ENCODE measurements at regions not wholly inside any gene's neighbourhood (a gene's known extent, or its start where the extent isn't known, plus 50 kb on each side); places are given as distances from the start of the nearest gene placed in this dataset.

GRCh38 chr12:126518596-126519200, 1453.5 kb downstream of the AACS start:
- Histone ChIP-seq H3K36me3 (ENCODE audit: control insufficient read depth in 3 of 3, insufficient read depth in 3 of 3, low read length in 3 of 3) (no peaks in the 10 kb centered on the region), H3K9ac (ENCODE audit: low read depth in 1 of 3, low read length in 3 of 3) (no peak overlapping the region), H3K27ac (ENCODE audit: low read depth, low read length) (no peak overlapping the region), H3K27me3 (ENCODE audit: control insufficient read depth in 3 of 3, insufficient read depth in 3 of 3, low read length in 3 of 3) (no peaks in the 10 kb centered on the region), H3K4me1 (ENCODE audit: control insufficient read depth in 3 of 3, insufficient read depth in 3 of 3, low read length in 3 of 3) (no peaks in the 10 kb centered on the region), H3K9me3 (ENCODE audit: control insufficient read depth in 3 of 3, low read length in 3 of 3) (no peaks in the 10 kb centered on the region), H3K4me3 (ENCODE audit: low read length in 3 of 3) (no peak overlapping the region)

GRCh38 chr12:126519833-126520232, 1454.6 kb downstream of the AACS start:
- Histone ChIP-seq H3K9ac (ENCODE audit: low read depth in 1 of 3, low read length in 3 of 3) (no peak overlapping the region), H3K27me3 (ENCODE audit: control insufficient read depth in 3 of 3, insufficient read depth in 3 of 3, low read length in 3 of 3) (no peaks in the 10 kb centered on the region), H3K4me1 (ENCODE audit: control insufficient read depth in 3 of 3, insufficient read depth in 3 of 3, low read length in 3 of 3) (no peaks in the 10 kb centered on the region), H3K36me3 (ENCODE audit: control insufficient read depth in 3 of 3, insufficient read depth in 3 of 3, low read length in 3 of 3) (no peaks in the 10 kb centered on the region), H3K27ac (ENCODE audit: low read depth, low read length) (no peak overlapping the region), H3K9me3 (ENCODE audit: control insufficient read depth in 3 of 3, low read length in 3 of 3) (no peaks in the 10 kb centered on the region), H3K4me3 (ENCODE audit: low read length in 3 of 3) (no peak overlapping the region)

GRCh38 chr12:126523891-126524290, 1458.7 kb downstream of the AACS start:
- Histone ChIP-seq H3K4me1 (ENCODE audit: control insufficient read depth in 3 of 3, insufficient read depth in 3 of 3, low read length in 3 of 3) (no peaks in the 10 kb centered on the region), H3K27ac (ENCODE audit: low read depth, low read length) (no peak overlapping the region), H3K9ac (ENCODE audit: low read depth in 1 of 3, low read length in 3 of 3) (no peak overlapping the region), H3K4me3 (ENCODE audit: low read length in 3 of 3) (no peak overlapping the region), H3K9me3 (ENCODE audit: control insufficient read depth in 3 of 3, low read length in 3 of 3) (no peaks in the 10 kb centered on the region), H3K27me3 (ENCODE audit: control insufficient read depth in 3 of 3, insufficient read depth in 3 of 3, low read length in 3 of 3) (no peaks in the 10 kb centered on the region), H3K36me3 (ENCODE audit: control insufficient read depth in 3 of 3, insufficient read depth in 3 of 3, low read length in 3 of 3) (no peaks in the 10 kb centered on the region)

- Histone ChIP-seq H3K9me3 (ENCODE audit: control insufficient read depth in 3 of 3, low read length in 3 of 3) (no peaks in the 10 kb centered on the region), H3K27ac (ENCODE audit: low read depth, low read length) (no peak overlapping the region), H3K27me3 (ENCODE audit: control insufficient read depth in 3 of 3, insufficient read depth in 3 of 3, low read length in 3 of 3) (no peaks in the 10 kb centered on the region), H3K36me3 (ENCODE audit: control insufficient read depth in 3 of 3, insufficient read depth in 3 of 3, low read length in 3 of 3) (no peaks in the 10 kb centered on the region), H3K4me3 (ENCODE audit: low read length in 3 of 3) (no peak overlapping the region), H3K4me1 (ENCODE audit: control insufficient read depth in 3 of 3, insufficient read depth in 3 of 3, low read length in 3 of 3) (no peaks in the 10 kb centered on the region), H3K9ac (ENCODE audit: low read depth in 1 of 3, low read length in 3 of 3) (no peak overlapping the region)
Measured at GRCh38 chr12:126534495-126534894, 1469.3 kb downstream of the AACS start.

GRCh38 chr12:126534942-126535341, 1469.7 kb downstream of the AACS start:
- Histone ChIP-seq H3K36me3 (ENCODE audit: control insufficient read depth in 3 of 3, insufficient read depth in 3 of 3, low read length in 3 of 3) (no peaks in the 10 kb centered on the region), H3K27ac (ENCODE audit: low read depth, low read length) (no peak overlapping the region), H3K9ac (ENCODE audit: low read depth in 1 of 3, low read length in 3 of 3) (no peak overlapping the region), H3K27me3 (ENCODE audit: control insufficient read depth in 3 of 3, insufficient read depth in 3 of 3, low read length in 3 of 3) (no peaks in the 10 kb centered on the region), H3K4me1 (ENCODE audit: control insufficient read depth in 3 of 3, insufficient read depth in 3 of 3, low read length in 3 of 3) (no peaks in the 10 kb centered on the region), H3K4me3 (ENCODE audit: low read length in 3 of 3) (no peak overlapping the region), H3K9me3 (ENCODE audit: control insufficient read depth in 3 of 3, low read length in 3 of 3) (no peaks in the 10 kb centered on the region)

- no peak overlapping the region for H3K9ac ChIP-seq (ENCODE audit: low read depth in 1 of 3, low read length in 3 of 3)
- no peak overlapping the region for H3K27ac ChIP-seq (ENCODE audit: low read depth, low read length)
- H3K4me1 ChIP-seq (ENCODE audit: control insufficient read depth in 3 of 3, insufficient read depth in 3 of 3, low read length in 3 of 3): no peaks in the 10 kb centered on the region
- no peaks in the 10 kb centered on the region for H3K36me3 ChIP-seq (ENCODE audit: control insufficient read depth in 3 of 3, insufficient read depth in 3 of 3, low read length in 3 of 3)
- H3K9me3 ChIP-seq (ENCODE audit: control insufficient read depth in 3 of 3, low read length in 3 of 3): no peaks in the 10 kb centered on the region
- no peaks in the 10 kb centered on the region for H3K27me3 ChIP-seq (ENCODE audit: control insufficient read depth in 3 of 3, insufficient read depth in 3 of 3, low read length in 3 of 3)
- no peak overlapping the region for H3K4me3 ChIP-seq (ENCODE audit: low read length in 3 of 3)
Measured at GRCh38 chr12:126535971-126536370, 1470.7 kb downstream of the AACS start.

GRCh38 chr12:126537961-126538530, 1472.8 kb downstream of the AACS start:
- H3K27ac ChIP-seq (ENCODE audit: low read depth, low read length): no peak overlapping the region
- no peaks in the 10 kb centered on the region for H3K9me3 ChIP-seq (ENCODE audit: control insufficient read depth in 3 of 3, low read length in 3 of 3)
- H3K4me3 ChIP-seq (ENCODE audit: low read length in 3 of 3): no peak overlapping the region
- no peak overlapping the region for H3K9ac ChIP-seq (ENCODE audit: low read depth in 1 of 3, low read length in 3 of 3)
- no peaks in the 10 kb centered on the region for H3K27me3 ChIP-seq (ENCODE audit: control insufficient read depth in 3 of 3, insufficient read depth in 3 of 3, low read length in 3 of 3)
- H3K4me1 ChIP-seq (ENCODE audit: control insufficient read depth in 3 of 3, insufficient read depth in 3 of 3, low read length in 3 of 3): no peaks in the 10 kb centered on the region
- no peaks in the 10 kb centered on the region for H3K36me3 ChIP-seq (ENCODE audit: control insufficient read depth in 3 of 3, insufficient read depth in 3 of 3, low read length in 3 of 3)

GRCh38 chr12:126538888-126539287, 1473.7 kb downstream of the AACS start:
- no peak overlapping the region for H3K4me3 ChIP-seq (ENCODE audit: low read length in 3 of 3)
- no peak overlapping the region for H3K9ac ChIP-seq (ENCODE audit: low read depth in 1 of 3, low read length in 3 of 3)
- no peaks in the 10 kb centered on the region for H3K36me3 ChIP-seq (ENCODE audit: control insufficient read depth in 3 of 3, insufficient read depth in 3 of 3, low read length in 3 of 3)
- peaks cover 0 to 2% (median 0%) of the 10 kb centered on the region in 3 donors for H3K9me3 ChIP-seq (ENCODE audit: control insufficient read depth in 3 of 3, low read length in 3 of 3)
- H3K4me1 ChIP-seq (ENCODE audit: control insufficient read depth in 3 of 3, insufficient read depth in 3 of 3, low read length in 3 of 3): no peaks in the 10 kb centered on the region
- H3K27me3 ChIP-seq (ENCODE audit: control insufficient read depth in 3 of 3, insufficient read depth in 3 of 3, low read length in 3 of 3): no peaks in the 10 kb centered on the region
- H3K27ac ChIP-seq (ENCODE audit: low read depth, low read length): no peak overlapping the region

GRCh38 chr12:126545411-126545810, 1480.2 kb downstream of the AACS start:
- H3K27me3 ChIP-seq (ENCODE audit: control insufficient read depth in 3 of 3, insufficient read depth in 3 of 3, low read length in 3 of 3): no peaks in the 10 kb centered on the region
- no peaks in the 10 kb centered on the region for H3K36me3 ChIP-seq (ENCODE audit: control insufficient read depth in 3 of 3, insufficient read depth in 3 of 3, low read length in 3 of 3)
- no peak overlapping the region for H3K9ac ChIP-seq (ENCODE audit: low read depth in 1 of 3, low read length in 3 of 3)
- H3K4me3 ChIP-seq (ENCODE audit: low read length in 3 of 3): no peak overlapping the region
- peaks cover 0 to 2% (median 0%) of the 10 kb centered on the region in 3 donors for H3K9me3 ChIP-seq (ENCODE audit: control insufficient read depth in 3 of 3, low read length in 3 of 3)
- H3K4me1 ChIP-seq (ENCODE audit: control insufficient read depth in 3 of 3, insufficient read depth in 3 of 3, low read length in 3 of 3): no peaks in the 10 kb centered on the region
- H3K27ac ChIP-seq (ENCODE audit: low read depth, low read length): no peak overlapping the region

GRCh38 chr12:126547905-126548304, 1482.7 kb downstream of the AACS start:
- Histone ChIP-seq H3K4me1 (ENCODE audit: control insufficient read depth in 3 of 3, insufficient read depth in 3 of 3, low read length in 3 of 3) (no peaks in the 10 kb centered on the region), H3K36me3 (ENCODE audit: control insufficient read depth in 3 of 3, insufficient read depth in 3 of 3, low read length in 3 of 3) (no peaks in the 10 kb centered on the region), H3K27me3 (ENCODE audit: control insufficient read depth in 3 of 3, insufficient read depth in 3 of 3, low read length in 3 of 3) (no peaks in the 10 kb centered on the region)

More at GRCh38 chr12:126547905-126548304, 1482.7 kb downstream of the AACS start:
- no peak overlapping the region for H3K27ac ChIP-seq (ENCODE audit: low read depth, low read length)
- peaks cover 0 to 2% (median 0%) of the 10 kb centered on the region in 3 donors for H3K9me3 ChIP-seq (ENCODE audit: control insufficient read depth in 3 of 3, low read length in 3 of 3)
- no peak overlapping the region for H3K4me3 ChIP-seq (ENCODE audit: low read length in 3 of 3)
- H3K9ac ChIP-seq (ENCODE audit: low read depth in 1 of 3, low read length in 3 of 3): no peak overlapping the region

All from skeletal muscle tissue (tissue), 3 donors.